Testis (tissue), 2 donors: ENCODE measurements at regions not wholly inside any gene's neighbourhood (a gene's known extent, or its start where the extent isn't known, plus 50 kb on each side); places are given as distances from the start of the nearest gene placed in this dataset.
"Not testable (repeated sequence)": the region's sequence is repeated elsewhere in the genome, so short reads cannot be mapped to it uniquely, and the experiment has no call there.

Source experiments
- DNase-seq: peaks from one replicate; pipeline ENCODE4 v3.0.0-alpha.2; 2019
- H3K27ac ChIP-seq, 2 donors: fragments of 200-600 bp; sonication (generic); one replicate each; pipeline ENCODE4 v1.5.1; 2019
- H3K27me3 ChIP-seq: fragments of 200-600 bp; sonication (generic); one replicate; pipeline ENCODE4 v1.5.1; 2019
- H3K36me3 ChIP-seq: fragments of 200-600 bp; sonication (generic); one replicate; pipeline ENCODE4 v1.5.1; 2017; ENCODE audit warnings: low read depth; ENCODE audit errors: missing control alignments
- H3K4me1 ChIP-seq: fragments of 200-600 bp; sonication (generic); one replicate; pipeline ENCODE4 v1.5.1; 2019
- H3K4me3 ChIP-seq, 2 donors: fragments of 200-600 bp; sonication (generic); one replicate each; pipeline ENCODE4 v1.5.1; 2017 to 2019
- H3K9me3 ChIP-seq: fragments of 200-600 bp; sonication (generic); one replicate; pipeline ENCODE4 v1.5.1; 2017
- CTCF ChIP-seq, 3 experiments: fragments of 450-650 bp in 2 of 3; fragments of 200-600 bp in 1 of 3; sonication (generic) in 1 of 3; IDR thresholded peaks; one replicate each; pipeline ENCODE4 v1.5.1; 2016 to 2019; ENCODE audit warnings: antibody characterized with exemption in 3 of 3, mild to moderate bottlenecking in 2 of 3, moderate library complexity in 1 of 3
- POLR2A ChIP-seq: fragments of 450-650 bp; IDR thresholded peaks from one replicate; pipeline ENCODE4 v1.6.1; 2017; ENCODE audit warnings: antibody characterized with exemption, mild to moderate bottlenecking, moderate library complexity
- WGBS, 2 donors: methylation state at CpG; one replicate each; pipeline ENCODE4 v1.1.5; 2018; 5-methylcytosine and 5-hydroxymethylcytosine counted together
- intact Hi-C: fragments of 100-400 bp; cut with DNase I; formaldehyde crosslinking; loops from one replicate; pipeline ENCODE4 v1.15.1; 2023; ENCODE audit warnings: low total_unique reads

- WGBS, 2 donors, result 56 to 58% methylated on average over 6 of the region's 6 CpGs
- no peaks in the 10 kb centered on the region for H3K9me3 ChIP-seq
- peak; percentile 60 for DNase-seq
- H3K4me3 ChIP-seq, result no peak overlapping the region
- peak overlapping the region; percentile 62 to 89 for H3K27ac ChIP-seq
- TF ChIP-seq POLR2A (no peak), CTCF (IDR thresholded peaks at IDR 0.05) (no peak)
- H3K36me3 ChIP-seq, result no peaks in the 10 kb centered on the region
- H3K27me3 ChIP-seq, result no peaks in the 10 kb centered on the region
- peaks cover 21% of the 10 kb centered on the region for H3K4me1 ChIP-seq
- intact Hi-C loops, result no loop called here
Observed at GRCh38 chr15:67945951-67946700, 106.3 kb upstream of the RNU6-1 start.

GRCh38 chr15:67946701-67947100 is 106.9 kb upstream of the RNU6-1 start:
- H3K27me3 ChIP-seq, result no peaks in the 10 kb centered on the region
- H3K36me3 ChIP-seq, result no peaks in the 10 kb centered on the region
- H3K4me3 ChIP-seq, result no peak overlapping the region
- H3K9me3 ChIP-seq, result no peaks in the 10 kb centered on the region
- H3K27ac ChIP-seq, result peak overlapping the region; percentile 62 to 89
- WGBS, 2 donors, result 53 to 58% methylated on average over 4 of the region's 4 CpGs
- no peak for DNase-seq
- peaks cover 21% of the 10 kb centered on the region for H3K4me1 ChIP-seq
- intact Hi-C loops, result no loop called here
- TF ChIP-seq CTCF (IDR thresholded peaks at IDR 0.05) (no peak), POLR2A (no peak)

GRCh38 chr15:67947254-67948039 is 106.7 kb upstream of the PIAS1 start:
- no peaks in the 10 kb centered on the region for H3K9me3 ChIP-seq
- intact Hi-C loops, result no loop called here
- WGBS, 2 donors, result 81 to 85% methylated on average over 8 of the region's 8 CpGs
- peak overlapping the region in 1 of 2 donors; percentile 89 for H3K27ac ChIP-seq
- no peaks in the 10 kb centered on the region for H3K36me3 ChIP-seq
- TF ChIP-seq POLR2A, result no peak
- TF ChIP-seq CTCF (IDR thresholded peaks at IDR 0.05), result no peak
- H3K4me3 ChIP-seq, result no peak overlapping the region
- no peaks in the 10 kb centered on the region for H3K27me3 ChIP-seq
- H3K4me1 ChIP-seq, result peaks cover 21% of the 10 kb centered on the region
- no peak for DNase-seq

GRCh38 chr15:67948215-67948614 is 105.9 kb upstream of the PIAS1 start:
- Histone ChIP-seq H3K27ac (peak overlapping the region in 1 of 2 donors; percentile 89), H3K36me3 (no peaks in the 10 kb centered on the region), H3K27me3 (no peaks in the 10 kb centered on the region), H3K4me3 (no peak overlapping the region), H3K9me3 (no peaks in the 10 kb centered on the region), H3K4me1 (peaks cover 21% of the 10 kb centered on the region)
- DNase-seq, result no peak
- no peak for TF ChIP-seq POLR2A
- TF ChIP-seq CTCF (IDR thresholded peaks at IDR 0.05), result no peak
- intact Hi-C loops, result no loop called here
- WGBS, 2 donors, result 93 to 95% methylated on average over 2 of the region's 2 CpGs

GRCh38 chr15:67951187-67951586 is 102.9 kb upstream of the PIAS1 start:
- H3K27me3 ChIP-seq, H3K36me3 ChIP-seq, intact Hi-C loops, H3K9me3 ChIP-seq, DNase-seq, H3K27ac ChIP-seq, H3K4me3 ChIP-seq: not testable (repeated sequence)
- WGBS, 2 donors, result 85 to 89% methylated on average over 3 of the region's 3 CpGs
- H3K4me1 ChIP-seq, result peaks cover 16% of the 10 kb centered on the region
